Neuronal stem cell (in vitro differentiated cells): ENCODE measurements at regions not wholly inside any gene's neighbourhood (a gene's known extent, or its start where the extent isn't known, plus 50 kb on each side); places are given as distances from the start of the nearest gene placed in this dataset.
"Not testable (repeated sequence)": the region's sequence is repeated elsewhere in the genome, so short reads cannot be mapped to it uniquely, and the experiment has no call there.

Experiments
- DNase-seq: peaks from one replicate; pipeline ENCODE4 v3.0.0-alpha.2; 2013; ENCODE audit warnings: low spot score
- H2AFZ ChIP-seq: one replicate; pipeline ENCODE4 v1.6.1; 2013; ENCODE audit warnings: mild to moderate bottlenecking, low read length, inconsistent platforms
- H2AK5ac ChIP-seq: 2 replicates; pipeline ENCODE4 v1.6.1; 2013; ENCODE audit warnings: low read depth, mild to moderate bottlenecking, inconsistent platforms, low read length, moderate library complexity, mixed read lengths
- H2BK120ac ChIP-seq: 2 replicates; pipeline ENCODE4 v1.6.1; 2013; ENCODE audit warnings: low read depth, mild to moderate bottlenecking, inconsistent platforms, low read length, moderate library complexity, mixed read lengths
- H2BK12ac ChIP-seq: one replicate; pipeline ENCODE4 v1.6.1; 2013; ENCODE audit warnings: low read length, inconsistent platforms
- H2BK15ac ChIP-seq: 2 replicates; pipeline ENCODE4 v1.6.1; 2013; ENCODE audit warnings: mild to moderate bottlenecking, low read length, inconsistent platforms, mixed read lengths
- H2BK5ac ChIP-seq: one replicate; pipeline ENCODE4 v1.6.1; 2013; ENCODE audit warnings: inconsistent platforms, mild to moderate bottlenecking, low read length, moderate library complexity
- H3K14ac ChIP-seq: one replicate; pipeline ENCODE4 v1.6.1; 2013; ENCODE audit warnings: low read length, inconsistent platforms
- H3K18ac ChIP-seq: 2 replicates; pipeline ENCODE4 v1.6.1; 2013; ENCODE audit warnings: low read length, inconsistent platforms
- H3K23ac ChIP-seq: 2 replicates; pipeline ENCODE4 v1.6.1; 2013; ENCODE audit warnings: low read depth, mild to moderate bottlenecking, mixed read lengths, low read length, inconsistent platforms; ENCODE audit not compliant: poor library complexity
- H3K27ac ChIP-seq: replicated peaks from 3 replicates; pipeline ENCODE4 v1.5.1; 2013; ENCODE audit warnings: low read length, inconsistent platforms
- H3K27me3 ChIP-seq, 3 experiments: 2 replicates each; pipeline ENCODE4 v1.6.1; 2013; ENCODE audit warnings: low read length in 3 of 3, mild to moderate bottlenecking in 2 of 3, inconsistent platforms in 1 of 3, low read depth in 1 of 3, mixed read lengths in 1 of 3, moderate library complexity in 1 of 3; ENCODE audit not compliant: control insufficient read depth in 3 of 3, insufficient read depth in 3 of 3
- H3K36me3 ChIP-seq, 2 donors: replicated peaks in 1 of 2; 2 replicates each; pipeline ENCODE4 v1.6.1; 2013; ENCODE audit warnings: low read length in 2 of 2; ENCODE audit not compliant: control insufficient read depth in 2 of 2, insufficient read depth in 2 of 2
- H3K4ac ChIP-seq: 2 replicates; pipeline ENCODE4 v1.6.1; 2013; ENCODE audit warnings: inconsistent platforms, mild to moderate bottlenecking, low read length, moderate library complexity
- H3K4me1 ChIP-seq, 2 donors: 1 replicate in 1 of 2; 2 replicates in 1 of 2; pipeline ENCODE4 v1.6.1; 2013; ENCODE audit warnings: low read length in 2 of 2, low read depth in 1 of 2; ENCODE audit not compliant: control insufficient read depth in 2 of 2, insufficient read depth in 1 of 2
- H3K4me2 ChIP-seq: one replicate; pipeline ENCODE4 v1.6.1; 2013; ENCODE audit warnings: mild to moderate bottlenecking, low read length, inconsistent platforms; ENCODE audit not compliant: insufficient read depth, poor library complexity, severe bottlenecking
- H3K4me3 ChIP-seq, 2 donors: 2 replicates each; pipeline ENCODE4 v1.5.1; 2013; ENCODE audit warnings: low read length in 2 of 2, mild to moderate bottlenecking in 2 of 2, inconsistent platforms in 1 of 2, moderate library complexity in 1 of 2
- H3K79me1 ChIP-seq: one replicate; pipeline ENCODE4 v1.6.1; 2013; ENCODE audit warnings: low read depth, mild to moderate bottlenecking, inconsistent platforms, low read length, moderate library complexity
- H3K9ac ChIP-seq: one replicate; pipeline ENCODE4 v1.6.1; 2013; ENCODE audit warnings: mild to moderate bottlenecking, low read depth, low read length, inconsistent platforms; ENCODE audit not compliant: poor library complexity
- H3K9me3 ChIP-seq, 2 donors: replicated peaks in 1 of 2; 2 replicates each; pipeline versions ENCODE3 to v1.6.1; 2013; ENCODE audit warnings: low read length in 2 of 2, mild to moderate bottlenecking in 2 of 2, inconsistent platforms in 1 of 2, low read depth in 1 of 2, mixed read lengths in 1 of 2, moderate library complexity in 1 of 2; ENCODE audit not compliant: control insufficient read depth in 2 of 2, insufficient read depth in 1 of 2
- H4K8ac ChIP-seq: one replicate; pipeline ENCODE4 v1.6.1; 2013; ENCODE audit warnings: low read depth, mild to moderate bottlenecking, inconsistent platforms, low read length, moderate library complexity
- H4K91ac ChIP-seq: one replicate; pipeline ENCODE4 v1.6.1; 2013; ENCODE audit warnings: low read length, low read depth, mild to moderate bottlenecking, inconsistent platforms; ENCODE audit not compliant: poor library complexity
- WGBS, 2 donors: extraction: QIAGEN DNeasy Blood & Tissue Kit; methylation state at CpG; one replicate each; pipeline ENCODE4 v1.1.7; 2013; ENCODE audit warnings: missing lambda C conversion rate in 2 of 2, mixed read lengths in 1 of 2; ENCODE audit not compliant: insufficient read length in 2 of 2, insufficient replicate concordance in 1 of 2; ENCODE audit errors: extremely low coverage in 2 of 2; 5-methylcytosine and 5-hydroxymethylcytosine counted together

GRCh38 chr3:147701195-147701594 is 292.0 kb downstream of the ZIC1 start:
- Histone ChIP-seq H2BK120ac (no peak overlapping the region), H3K4me2 (no peak overlapping the region), H3K9ac (no peak overlapping the region), H3K27me3 (no peaks in the 10 kb centered on the region), H3K4me1 (peaks cover 0 to 2% of the 10 kb centered on the region in 2 donors), H2AFZ (peak overlapping the region; percentile 3), H3K23ac (no peak overlapping the region), H4K8ac (no peak overlapping the region), H4K91ac (no peak overlapping the region), H2BK15ac (no peak overlapping the region), H3K27ac (no peak overlapping the region), H3K18ac (no peak overlapping the region), H2BK12ac (no peak overlapping the region), H3K4ac (no peak overlapping the region), H3K36me3 (no peaks in the 10 kb centered on the region), H2AK5ac (no peak overlapping the region), H3K4me3 (no peak overlapping the region), H3K79me1 (no peaks in the 10 kb centered on the region), H2BK5ac (no peak overlapping the region), H3K14ac (no peak overlapping the region), H3K9me3 (no peaks in the 10 kb centered on the region)
- no CpG with 5 or more reads among the region's 2 CpGs for WGBS, 2 donors
- no peak for DNase-seq

GRCh38 chr3:147702509-147702908 is 293.3 kb downstream of the ZIC1 start:
- no peak for DNase-seq
- Histone ChIP-seq H3K14ac (no peak overlapping the region), H2AK5ac (no peak overlapping the region), H4K8ac (no peak overlapping the region), H3K4me3 (no peak overlapping the region), H3K9me3 (no peaks in the 10 kb centered on the region), H3K79me1 (no peaks in the 10 kb centered on the region), H3K4ac (no peak overlapping the region), H2BK12ac (no peak overlapping the region), H3K4me1 (peaks cover 0 to 2% of the 10 kb centered on the region in 2 donors), H2AFZ (no peak overlapping the region), H2BK5ac (no peak overlapping the region), H3K36me3 (no peaks in the 10 kb centered on the region), H3K23ac (no peak overlapping the region), H4K91ac (no peak overlapping the region), H3K4me2 (no peak overlapping the region), H3K27ac (no peak overlapping the region), H3K18ac (no peak overlapping the region), H2BK120ac (no peak overlapping the region), H3K27me3 (no peaks in the 10 kb centered on the region), H2BK15ac (no peak overlapping the region), H3K9ac (no peak overlapping the region)

- WGBS, 2 donors = no CpG with 5 or more reads among the region's 2 CpGs
- Histone ChIP-seq H3K4me1 (peaks cover 0 to 2% of the 10 kb centered on the region in 2 donors), H4K91ac (no peak overlapping the region), H3K23ac (no peak overlapping the region), H3K9ac (no peak overlapping the region), H3K14ac (no peak overlapping the region), H4K8ac (no peak overlapping the region), H2BK12ac (no peak overlapping the region), H2AK5ac (no peak overlapping the region), H2BK5ac (no peak overlapping the region), H3K18ac (no peak overlapping the region), H3K9me3 (no peaks in the 10 kb centered on the region), H3K79me1 (no peaks in the 10 kb centered on the region), H3K27me3 (no peaks in the 10 kb centered on the region), H3K27ac (no peak overlapping the region), H2BK120ac (no peak overlapping the region), H3K4me2 (no peak overlapping the region), H2BK15ac (no peak overlapping the region), H3K36me3 (no peaks in the 10 kb centered on the region), H2AFZ (no peak overlapping the region), H3K4ac (no peak overlapping the region), H3K4me3 (no peak overlapping the region)
- no peak for DNase-seq
Measured at GRCh38 chr3:147705651-147706051, 296.5 kb downstream of the ZIC1 start.

GRCh38 chr3:147710753-147711152 is 301.6 kb downstream of the ZIC1 start:
- H3K4me1 ChIP-seq, DNase-seq: not testable (repeated sequence)

More at GRCh38 chr3:147710753-147711152, 301.6 kb downstream of the ZIC1 start:
- WGBS, 2 donors = no CpG with 5 or more reads among the region's 1 CpG
- not testable (repeated sequence) for H3K14ac ChIP-seq, H3K27me3 ChIP-seq, H3K9ac ChIP-seq, H2BK12ac ChIP-seq, H4K8ac ChIP-seq, H3K23ac ChIP-seq, H2BK120ac ChIP-seq, H3K18ac ChIP-seq, H3K4ac ChIP-seq, H2BK15ac ChIP-seq, H2BK5ac ChIP-seq, H3K79me1 ChIP-seq, H3K9me3 ChIP-seq, H3K4me3 ChIP-seq, H2AK5ac ChIP-seq, H3K36me3 ChIP-seq, H2AFZ ChIP-seq, H4K91ac ChIP-seq, H3K4me2 ChIP-seq, H3K27ac ChIP-seq
